HEK293 (cell line): ENCODE measurements at regions not wholly inside any gene's neighbourhood (a gene's known extent, or its start where the extent isn't known, plus 50 kb on each side); places are given as distances from the start of the nearest gene placed in this dataset.

Experiments
- SP7 ChIP-seq: fragments of 450-650 bp; formaldehyde crosslinking; IDR thresholded peaks from 2 replicates; pipeline ENCODE4 v1.5.1; 2016; ENCODE audit warnings: missing biosample characterization, missing genetic modification characterization
- WT1 ChIP-seq: fragments of 450-650 bp; formaldehyde crosslinking; IDR thresholded peaks from 2 replicates; pipeline ENCODE4 v1.5.1; 2016; ENCODE audit warnings: missing biosample characterization, missing genetic modification characterization
- ZNF19 ChIP-seq: fragments of 450-650 bp; formaldehyde crosslinking; IDR thresholded peaks from 2 replicates; pipeline ENCODE4; 2016; ENCODE audit warnings: missing biosample characterization, missing genetic modification characterization, low read depth
- ZNF670 ChIP-seq: fragments of 450-650 bp; formaldehyde crosslinking; IDR thresholded peaks from 2 replicates; pipeline ENCODE4 v1.5.1; 2016; ENCODE audit warnings: missing biosample characterization, missing genetic modification characterization, low read depth
- TF ChIP-seq, protein P1 (sequence below): fragments of 450-650 bp; formaldehyde crosslinking; IDR thresholded peaks from 2 replicates; pipeline ENCODE4 v1.5.1; 2016; ENCODE audit warnings: missing biosample characterization, missing genetic modification characterization
- TF ChIP-seq, protein P2 (sequence below): fragments of 450-650 bp; formaldehyde crosslinking; IDR thresholded peaks from 2 replicates; pipeline ENCODE4 v1.5.1; 2016; ENCODE audit warnings: missing biosample characterization, missing genetic modification characterization
- TF ChIP-seq, protein P3 (sequence below): fragments of 450-650 bp; formaldehyde crosslinking; IDR thresholded peaks from 2 replicates; pipeline ENCODE4 v1.5.1; 2017; ENCODE audit warnings: missing biosample characterization, missing genetic modification characterization

DNA sequence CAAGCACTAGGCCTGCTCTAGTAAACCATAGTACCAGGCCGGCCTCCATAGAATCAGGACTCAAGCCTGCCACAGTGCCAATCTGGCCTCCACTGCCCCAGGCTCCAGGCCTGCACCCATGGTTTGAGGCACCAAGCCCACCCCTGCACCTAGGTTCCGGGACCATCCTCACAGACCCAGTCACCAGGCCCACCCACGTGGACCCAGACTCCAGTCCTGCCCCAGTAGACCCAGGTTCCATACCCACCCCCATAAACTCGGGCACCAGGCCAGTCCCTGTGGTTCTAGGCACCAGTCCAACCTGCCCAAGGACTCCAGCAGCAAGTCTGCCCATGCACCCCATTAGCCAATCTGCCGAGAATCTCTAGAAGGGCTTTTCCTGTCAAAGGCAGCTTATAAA, 501.8 kb upstream of the TMPO start:
- TF ChIP-seq, protein P1, sequence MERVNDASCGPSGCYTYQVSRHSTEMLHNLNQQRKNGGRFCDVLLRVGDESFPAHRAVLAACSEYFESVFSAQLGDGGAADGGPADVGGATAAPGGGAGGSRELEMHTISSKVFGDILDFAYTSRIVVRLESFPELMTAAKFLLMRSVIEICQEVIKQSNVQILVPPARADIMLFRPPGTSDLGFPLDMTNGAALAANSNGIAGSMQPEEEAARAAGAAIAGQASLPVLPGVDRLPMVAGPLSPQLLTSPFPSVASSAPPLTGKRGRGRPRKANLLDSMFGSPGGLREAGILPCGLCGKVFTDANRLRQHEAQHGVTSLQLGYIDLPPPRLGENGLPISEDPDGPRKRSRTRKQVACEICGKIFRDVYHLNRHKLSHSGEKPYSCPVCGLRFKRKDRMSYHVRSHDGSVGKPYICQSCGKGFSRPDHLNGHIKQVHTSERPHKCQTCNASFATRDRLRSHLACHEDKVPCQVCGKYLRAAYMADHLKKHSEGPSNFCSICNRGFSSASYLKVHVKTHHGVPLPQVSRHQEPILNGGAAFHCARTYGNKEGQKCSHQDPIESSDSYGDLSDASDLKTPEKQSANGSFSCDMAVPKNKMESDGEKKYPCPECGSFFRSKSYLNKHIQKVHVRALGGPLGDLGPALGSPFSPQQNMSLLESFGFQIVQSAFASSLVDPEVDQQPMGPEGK (tag by site-specific recombination), result no peak
- TF ChIP-seq ZNF670 (tag by site-specific recombination) (no peak), SP7 (tag by site-specific recombination) (no peak), ZNF19 (tag by site-specific recombination) (no peak), WT1 (tag by site-specific recombination) (no peak)
- TF ChIP-seq, protein P2, sequence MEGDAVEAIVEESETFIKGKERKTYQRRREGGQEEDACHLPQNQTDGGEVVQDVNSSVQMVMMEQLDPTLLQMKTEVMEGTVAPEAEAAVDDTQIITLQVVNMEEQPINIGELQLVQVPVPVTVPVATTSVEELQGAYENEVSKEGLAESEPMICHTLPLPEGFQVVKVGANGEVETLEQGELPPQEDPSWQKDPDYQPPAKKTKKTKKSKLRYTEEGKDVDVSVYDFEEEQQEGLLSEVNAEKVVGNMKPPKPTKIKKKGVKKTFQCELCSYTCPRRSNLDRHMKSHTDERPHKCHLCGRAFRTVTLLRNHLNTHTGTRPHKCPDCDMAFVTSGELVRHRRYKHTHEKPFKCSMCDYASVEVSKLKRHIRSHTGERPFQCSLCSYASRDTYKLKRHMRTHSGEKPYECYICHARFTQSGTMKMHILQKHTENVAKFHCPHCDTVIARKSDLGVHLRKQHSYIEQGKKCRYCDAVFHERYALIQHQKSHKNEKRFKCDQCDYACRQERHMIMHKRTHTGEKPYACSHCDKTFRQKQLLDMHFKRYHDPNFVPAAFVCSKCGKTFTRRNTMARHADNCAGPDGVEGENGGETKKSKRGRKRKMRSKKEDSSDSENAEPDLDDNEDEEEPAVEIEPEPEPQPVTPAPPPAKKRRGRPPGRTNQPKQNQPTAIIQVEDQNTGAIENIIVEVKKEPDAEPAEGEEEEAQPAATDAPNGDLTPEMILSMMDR (tag by site-specific recombination), result no peak
- TF ChIP-seq, protein P3, sequence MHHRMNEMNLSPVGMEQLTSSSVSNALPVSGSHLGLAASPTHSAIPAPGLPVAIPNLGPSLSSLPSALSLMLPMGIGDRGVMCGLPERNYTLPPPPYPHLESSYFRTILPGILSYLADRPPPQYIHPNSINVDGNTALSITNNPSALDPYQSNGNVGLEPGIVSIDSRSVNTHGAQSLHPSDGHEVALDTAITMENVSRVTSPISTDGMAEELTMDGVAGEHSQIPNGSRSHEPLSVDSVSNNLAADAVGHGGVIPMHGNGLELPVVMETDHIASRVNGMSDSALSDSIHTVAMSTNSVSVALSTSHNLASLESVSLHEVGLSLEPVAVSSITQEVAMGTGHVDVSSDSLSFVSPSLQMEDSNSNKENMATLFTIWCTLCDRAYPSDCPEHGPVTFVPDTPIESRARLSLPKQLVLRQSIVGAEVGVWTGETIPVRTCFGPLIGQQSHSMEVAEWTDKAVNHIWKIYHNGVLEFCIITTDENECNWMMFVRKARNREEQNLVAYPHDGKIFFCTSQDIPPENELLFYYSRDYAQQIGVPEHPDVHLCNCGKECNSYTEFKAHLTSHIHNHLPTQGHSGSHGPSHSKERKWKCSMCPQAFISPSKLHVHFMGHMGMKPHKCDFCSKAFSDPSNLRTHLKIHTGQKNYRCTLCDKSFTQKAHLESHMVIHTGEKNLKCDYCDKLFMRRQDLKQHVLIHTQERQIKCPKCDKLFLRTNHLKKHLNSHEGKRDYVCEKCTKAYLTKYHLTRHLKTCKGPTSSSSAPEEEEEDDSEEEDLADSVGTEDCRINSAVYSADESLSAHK, result no peak
